Testis (tissue), 2 donors: ENCODE measurements at regions not wholly inside any gene's neighbourhood (a gene's known extent, or its start where the extent isn't known, plus 50 kb on each side); places are given as distances from the start of the nearest gene placed in this dataset.

ENCODE experiments used
- CTCF ChIP-seq, 3 experiments: fragments of 450-650 bp in 2 of 3; fragments of 200-600 bp in 1 of 3; sonication (generic) in 1 of 3; IDR thresholded peaks; one replicate each; pipeline ENCODE4 v1.5.1; 2016 to 2019; ENCODE audit warnings: antibody characterized with exemption in 3 of 3, mild to moderate bottlenecking in 2 of 3, moderate library complexity in 1 of 3
- POLR2A ChIP-seq: fragments of 450-650 bp; IDR thresholded peaks from one replicate; pipeline ENCODE4 v1.6.1; 2017; ENCODE audit warnings: antibody characterized with exemption, mild to moderate bottlenecking, moderate library complexity

GRCh38 chr5:93294199-93294598 lies 286.8 kb downstream of the NR2F1-AS1 start:
- no peak for TF ChIP-seq CTCF (IDR thresholded peaks at IDR 0.05)
- no peak for TF ChIP-seq POLR2A
